Activated gamma-delta T cell treated with anti-CD3 and anti-CD28 coated beads, Interleukin-2, amount 50 U/mL, for 16 hours (primary cell): ENCODE measurements at regions not wholly inside any gene's neighbourhood (a gene's known extent, or its start where the extent isn't known, plus 50 kb on each side); places are given as distances from the start of the nearest gene placed in this dataset.

Source experiments
- DNase-seq: peaks from one replicate; pipeline ENCODE4 v3.0.0-alpha.2; 2020; ENCODE audit warnings: low read depth

- no peak for DNase-seq
Observed at GRCh38 chr15:94606286-94606685, 374.9 kb downstream of the MCTP2 start.

- no peak for DNase-seq
Observed at GRCh38 chr15:94607176-94607654, 375.9 kb downstream of the MCTP2 start.

- DNase-seq, result no peak
Observed at GRCh38 chr15:94610069-94610468, 378.7 kb downstream of the MCTP2 start.

- no peak for DNase-seq
Observed at GRCh38 chr15:94610485-94610884, 379.1 kb downstream of the MCTP2 start.

GRCh38 chr15:94611656-94612055, 380.3 kb downstream of the MCTP2 start:
- no peak for DNase-seq

- no peak for DNase-seq
Observed at GRCh38 chr15:94615688-94616087, 384.3 kb downstream of the MCTP2 start.

GRCh38 chr15:94620632-94621031, 389.3 kb downstream of the MCTP2 start:
- DNase-seq, result no peak

GRCh38 chr15:94621736-94622135, 390.4 kb downstream of the MCTP2 start:
- DNase-seq, result no peak

- DNase-seq, result no peak
Observed at GRCh38 chr15:94626949-94627348, 395.6 kb downstream of the MCTP2 start.

GRCh38 chr15:94631608-94632007, 400.2 kb downstream of the MCTP2 start:
- no peak for DNase-seq

GRCh38 chr15:94638183-94638582, 406.8 kb downstream of the MCTP2 start:
- DNase-seq, result no peak

- DNase-seq, result no peak
Observed at GRCh38 chr15:94639701-94640100, 408.3 kb downstream of the MCTP2 start.

GRCh38 chr15:94644433-94644832, 413.1 kb downstream of the MCTP2 start:
- DNase-seq, result no peak

- DNase-seq, result no peak
Observed at GRCh38 chr15:94653071-94653470, 421.7 kb downstream of the MCTP2 start.

GRCh38 chr15:94655249-94655880, 424.0 kb downstream of the MCTP2 start:
- DNase-seq, result no peak

GRCh38 chr15:94665676-94666441, 434.5 kb downstream of the MCTP2 start:
- DNase-seq, result no peak

GRCh38 chr15:94666553-94666952, 435.2 kb downstream of the MCTP2 start:
- DNase-seq, result no peak

- no peak for DNase-seq
Observed at GRCh38 chr15:94667109-94667508, 435.7 kb downstream of the MCTP2 start.

GRCh38 chr15:94670438-94671034, 439.2 kb downstream of the MCTP2 start:
- DNase-seq, result no peak

- no peak for DNase-seq
Observed at GRCh38 chr15:94671858-94672532, 440.6 kb downstream of the MCTP2 start.

- no peak for DNase-seq
Observed at GRCh38 chr15:94673801-94674200, 442.4 kb downstream of the MCTP2 start.

- no peak for DNase-seq
Observed at GRCh38 chr15:94674296-94674695, 442.9 kb downstream of the MCTP2 start.
